ENCODE measurements at regions not wholly inside any gene's neighbourhood (a gene's known extent, or its start where the extent isn't known, plus 50 kb on each side); places are given as distances from the start of the nearest gene placed in this dataset.

DNA sequence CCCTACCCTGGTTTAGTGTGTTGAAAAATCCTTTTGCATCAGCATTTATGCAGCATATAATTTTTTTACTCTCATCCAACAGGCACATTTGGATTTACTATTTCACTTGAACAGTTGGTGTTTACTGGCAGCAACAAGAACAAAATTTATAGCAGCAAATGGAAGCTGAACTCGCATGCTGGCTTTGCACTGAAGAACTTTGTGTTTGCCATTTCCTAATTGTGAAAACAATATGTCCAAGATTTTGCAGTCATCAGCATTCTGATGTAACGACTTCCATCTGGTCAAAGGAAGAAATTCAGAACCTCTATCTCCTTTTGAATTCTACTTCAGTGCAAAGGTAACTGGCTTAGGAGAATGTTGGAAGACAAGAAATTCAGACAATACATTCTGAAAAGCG is 131.0 kb downstream of the DLEU7 start:
- no peak for DNase-seq

DNA sequence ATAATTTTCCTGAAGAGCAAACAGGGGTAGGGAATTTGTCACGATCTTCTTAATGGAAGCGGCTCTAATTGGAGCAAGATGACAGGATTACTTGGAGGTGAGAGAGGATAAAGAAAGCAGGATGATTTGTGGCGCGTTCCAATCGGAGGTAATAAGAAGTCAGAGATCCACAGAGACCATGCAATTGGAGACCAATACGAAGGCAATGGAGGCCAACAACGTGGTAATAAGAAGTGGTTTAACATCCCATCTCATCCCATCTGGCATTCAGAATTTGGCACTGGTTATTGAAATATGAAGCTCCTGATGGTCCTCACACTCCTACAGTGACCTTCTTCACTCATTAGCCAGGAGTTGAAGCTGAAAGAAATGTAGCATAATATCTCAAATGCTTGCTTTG is 130.6 kb downstream of the DLEU7 start:
- DNase-seq = no peak

DNA sequence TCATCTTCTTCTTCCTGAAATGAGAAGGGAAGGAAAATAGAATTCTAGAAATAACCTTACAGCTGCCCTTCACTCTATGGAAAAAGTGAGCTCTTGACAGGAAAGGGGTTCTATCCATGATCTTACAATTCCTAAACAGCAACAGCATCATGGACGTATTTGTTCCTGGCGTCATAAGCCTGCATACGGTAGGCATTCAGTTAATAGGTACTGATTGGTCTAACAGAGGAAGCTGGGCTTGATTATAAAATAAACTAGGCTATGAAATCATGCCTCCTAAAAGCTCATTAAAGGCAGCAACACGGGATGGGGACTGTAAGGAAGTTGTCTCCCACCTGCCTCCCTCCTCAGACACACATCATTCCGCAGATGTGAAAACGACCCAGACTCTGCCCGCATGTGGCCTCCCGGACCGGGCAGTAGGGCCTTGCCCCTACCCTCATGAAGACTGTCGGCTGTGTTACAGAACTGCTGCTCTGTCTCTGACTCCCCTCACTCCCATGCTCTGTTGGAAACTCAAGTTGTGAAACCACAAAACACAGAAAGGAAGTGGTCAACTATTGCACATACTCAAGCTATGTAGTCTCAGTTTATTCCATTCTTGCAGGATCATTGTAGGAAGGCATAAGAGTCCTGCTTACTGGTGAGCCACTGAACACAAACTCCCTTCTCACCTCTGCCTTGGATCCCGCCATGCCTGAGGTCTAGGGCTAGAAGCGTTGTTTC is 129.8 kb downstream of the DLEU7 start:
- DNase-seq = no peak

GRCh38 chr13:50714891-50715290 is 128.6 kb downstream of the DLEU7 start:
- no peak for DNase-seq

DNA sequence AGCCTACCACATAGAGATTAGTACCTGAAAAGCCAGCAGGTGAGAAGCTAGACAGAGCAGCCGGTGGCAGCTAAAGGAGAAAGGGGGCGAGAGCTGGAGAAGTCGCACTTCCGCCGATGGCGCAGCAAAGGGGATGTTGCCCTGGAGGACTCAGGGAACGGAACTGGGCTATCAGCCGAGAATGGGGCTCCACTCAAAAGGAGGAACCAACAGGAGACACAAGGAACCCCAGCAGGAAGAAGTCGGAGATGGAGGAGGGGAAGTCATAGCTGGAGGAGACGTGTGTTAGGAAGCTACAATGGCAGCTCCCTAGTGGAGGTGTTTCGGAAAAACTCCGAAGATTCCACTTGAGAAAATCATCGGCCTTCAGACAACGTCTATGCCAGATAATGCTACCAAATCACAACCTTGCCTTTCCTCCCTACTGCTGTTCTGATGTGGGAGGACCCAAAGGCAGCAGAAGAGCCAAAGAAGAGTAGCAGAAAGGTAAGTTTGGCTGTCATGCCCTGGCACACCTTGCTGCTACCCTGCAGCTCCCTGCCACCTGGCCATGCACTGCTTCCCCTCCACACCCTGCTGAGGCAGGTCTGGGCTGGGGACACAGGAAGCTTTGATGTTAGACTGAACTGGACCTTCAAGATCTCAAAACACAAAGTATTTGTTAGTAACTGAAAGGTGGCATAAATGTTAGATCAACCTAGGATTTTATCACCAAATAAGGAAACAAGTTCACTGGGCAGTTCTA is 127.9 kb downstream of the DLEU7 start:
- no peak for DNase-seq

DNA sequence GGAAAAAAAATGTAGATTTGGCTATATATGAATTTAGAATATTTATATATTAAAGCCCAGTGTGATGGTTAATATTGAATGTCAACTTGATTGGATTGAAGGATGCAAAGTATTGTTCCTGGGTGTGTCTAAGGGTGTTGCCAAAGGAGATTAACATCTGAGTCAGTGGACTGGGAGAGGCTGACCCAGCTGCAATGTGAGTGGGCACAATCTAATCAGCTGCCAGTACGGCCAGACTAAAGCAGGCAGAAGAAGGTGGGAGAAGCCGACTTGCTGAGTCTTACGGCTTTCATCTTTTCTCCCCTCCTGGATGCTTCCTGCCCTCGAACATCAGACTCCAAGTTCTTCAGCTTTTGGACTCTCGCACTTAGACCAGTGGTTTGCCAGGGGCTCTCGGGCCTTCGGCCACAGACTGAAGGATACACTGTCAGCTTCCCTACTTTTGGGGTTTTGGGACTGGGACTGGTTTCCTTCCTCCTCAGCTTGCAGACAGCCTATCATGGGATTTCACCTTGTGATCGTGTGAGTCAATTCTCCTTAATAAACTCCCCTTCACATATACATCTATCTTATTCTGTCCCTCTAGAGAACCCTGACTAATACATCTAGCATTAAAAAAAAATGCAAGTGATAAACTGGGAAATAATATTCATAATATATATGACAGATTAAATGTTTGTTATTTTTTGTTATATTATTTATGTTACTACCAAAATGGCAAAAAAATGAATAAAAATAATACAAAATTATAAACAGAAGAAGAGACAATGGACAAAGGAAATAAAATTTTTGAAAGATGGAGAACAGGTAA is 122.4 kb downstream of the DLEU7 start:
- no peak for DNase-seq

GRCh38 chr13:50721672-50721992 is 121.9 kb downstream of the DLEU7 start:
- no peak for DNase-seq

GRCh38 chr13:50722440-50723125 is 120.9 kb downstream of the DLEU7 start:
- DNase-seq = no peak

GRCh38 chr13:50724438-50724837 is 119.1 kb downstream of the DLEU7 start:
- no peak for DNase-seq

DNA sequence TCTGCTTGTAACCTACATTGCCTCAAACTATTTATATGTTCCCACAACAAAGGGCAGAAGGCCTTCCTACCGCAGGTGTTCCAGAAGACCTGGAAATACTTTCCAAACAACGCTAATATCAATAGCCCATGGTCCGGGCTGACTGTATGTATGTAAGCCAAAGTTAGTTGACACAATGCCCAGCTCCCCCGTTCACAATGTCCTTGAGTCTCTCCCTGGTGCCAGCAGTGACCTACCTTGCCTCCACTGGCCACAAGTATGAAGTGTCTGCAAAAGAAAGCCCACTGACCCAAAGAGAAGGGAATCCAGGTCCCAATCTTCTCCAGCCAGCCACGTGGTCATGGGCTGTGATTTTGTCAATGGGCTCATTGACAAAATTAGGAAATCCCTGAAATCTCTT is 118.6 kb downstream of the DLEU7 start:
- no peak for DNase-seq

DNA sequence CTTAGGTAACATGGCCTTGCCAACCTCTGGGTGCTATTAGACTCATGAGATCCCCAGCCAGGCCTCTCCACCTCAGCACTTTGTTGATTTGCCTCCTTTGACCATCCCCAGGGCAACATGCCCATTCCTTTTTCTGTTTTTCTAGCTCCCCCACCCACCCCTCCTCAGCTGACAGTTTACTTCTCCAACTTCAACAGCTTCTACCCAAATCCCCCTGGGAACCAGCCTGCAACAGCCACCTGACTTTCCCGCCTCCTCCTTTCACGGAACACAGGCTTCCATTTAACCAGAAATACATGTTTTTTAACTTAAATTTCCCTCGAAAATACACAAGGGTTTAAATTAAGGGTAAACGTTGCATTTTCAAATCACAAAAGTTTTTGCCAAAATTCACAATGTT is 117.3 kb downstream of the DLEU7 start:
- no peak for DNase-seq

- DNase-seq = no peak
These were observed 114.3 kb downstream of the DLEU7 start for GRCh38 chr13:50729177-50729576.

DNA sequence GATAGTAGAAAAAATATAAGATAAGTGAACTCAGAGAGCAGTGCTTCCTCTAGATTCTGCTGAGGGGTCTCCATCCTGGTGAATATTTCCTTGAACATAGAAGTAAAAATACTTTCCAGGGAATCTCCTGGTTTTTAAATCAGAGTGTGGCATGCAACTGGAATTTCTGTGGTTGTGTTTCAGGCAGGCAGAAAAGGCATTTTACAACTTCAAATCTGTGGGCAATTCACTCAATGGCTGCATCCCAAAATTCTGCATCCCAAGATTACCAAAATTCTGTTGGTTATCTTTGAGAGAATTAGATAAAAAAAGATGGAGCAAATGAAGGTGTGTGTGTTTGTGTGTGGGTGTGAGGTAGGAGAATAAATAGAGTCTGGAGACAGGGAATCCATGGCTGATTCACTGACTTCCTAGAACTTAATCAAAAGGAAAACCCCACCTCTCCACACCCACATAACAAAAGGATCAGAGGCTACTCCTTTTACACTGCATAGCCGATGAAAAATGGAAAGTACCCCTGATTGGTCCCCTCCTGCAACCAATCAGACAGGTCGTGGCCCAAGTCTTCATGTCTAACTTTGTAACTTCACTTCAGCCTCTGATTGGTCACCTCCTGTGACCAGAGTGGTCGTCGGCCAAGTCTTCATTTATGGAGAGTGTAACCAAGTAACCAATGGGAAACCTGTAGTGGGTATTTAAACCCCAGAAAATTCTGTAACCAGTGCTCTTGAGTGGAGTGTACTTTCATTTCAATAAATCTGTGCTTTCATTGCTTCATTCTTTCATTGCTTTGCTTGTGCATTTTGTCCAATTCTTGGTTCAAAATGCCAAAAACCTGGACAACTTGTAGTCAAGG is 112.8 kb downstream of the DLEU7 start:
- DNase-seq = no peak

- DNase-seq = no peak
These were observed 112.1 kb downstream of the DLEU7 start for GRCh38 chr13:50731400-50731799.

DNA sequence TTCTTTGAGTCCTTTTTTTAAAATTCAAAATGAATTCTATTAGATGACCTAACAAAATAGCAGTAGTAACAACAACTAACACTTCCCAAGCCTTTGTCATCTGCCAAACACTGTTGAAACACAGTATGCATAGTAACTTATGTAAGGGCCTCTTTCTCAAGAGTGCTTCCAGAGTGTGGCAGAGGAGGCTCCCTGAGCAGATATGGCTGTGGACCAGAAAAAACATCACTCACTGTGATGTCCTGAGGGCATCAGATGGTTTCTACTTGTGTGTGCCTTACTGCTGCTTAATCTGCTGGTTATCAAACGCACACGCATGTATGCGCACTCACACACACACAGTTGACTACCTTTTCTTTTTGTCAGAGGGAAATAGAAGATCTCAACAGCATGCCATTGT is 110.8 kb downstream of the DLEU7 start:
- no peak for DNase-seq

DNA sequence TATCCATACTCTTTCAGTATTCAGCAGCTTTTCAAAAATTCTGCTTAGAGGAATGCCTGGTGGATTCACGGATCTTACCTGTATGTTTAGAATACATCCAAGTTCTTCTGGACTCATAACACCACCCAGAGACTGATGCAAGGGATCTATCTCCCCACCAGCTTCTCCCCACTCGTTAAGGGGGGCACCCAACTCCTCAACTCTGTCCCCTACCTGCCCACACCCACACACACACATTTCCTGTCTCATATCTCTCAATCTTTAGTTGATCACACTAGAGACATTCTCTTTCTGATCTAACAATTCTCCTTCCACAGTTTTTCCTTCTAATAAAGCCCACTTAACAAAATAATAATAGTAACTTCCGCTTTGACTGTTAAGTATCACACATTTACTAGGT is 110.1 kb downstream of the DLEU7 start:
- no peak for DNase-seq

DNA sequence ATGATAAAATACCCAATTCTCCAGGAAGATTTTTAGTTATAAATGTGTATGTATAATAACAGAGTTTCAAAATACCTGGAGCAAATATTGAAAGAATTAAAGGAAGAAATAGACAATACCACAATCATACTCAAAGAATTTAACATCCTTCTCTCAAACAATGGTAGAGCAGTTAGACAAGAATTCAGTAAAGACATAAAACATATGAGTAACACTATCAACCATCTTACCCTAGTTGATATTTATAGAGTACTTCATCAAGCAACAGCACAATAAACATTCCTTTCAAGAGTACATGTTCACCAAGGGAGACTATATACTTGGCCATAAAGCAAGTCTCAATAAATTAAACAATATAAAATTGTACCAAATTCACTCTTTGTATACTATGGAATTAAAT is 108.4 kb downstream of the DLEU7 start:
- DNase-seq = no peak

- DNase-seq = no peak
These were observed 103.3 kb downstream of the DLEU7 start for GRCh38 chr13:50740052-50740741.

GRCh38 chr13:50742353-50742752 is 101.1 kb downstream of the DLEU7 start:
- DNase-seq = no peak

DNA sequence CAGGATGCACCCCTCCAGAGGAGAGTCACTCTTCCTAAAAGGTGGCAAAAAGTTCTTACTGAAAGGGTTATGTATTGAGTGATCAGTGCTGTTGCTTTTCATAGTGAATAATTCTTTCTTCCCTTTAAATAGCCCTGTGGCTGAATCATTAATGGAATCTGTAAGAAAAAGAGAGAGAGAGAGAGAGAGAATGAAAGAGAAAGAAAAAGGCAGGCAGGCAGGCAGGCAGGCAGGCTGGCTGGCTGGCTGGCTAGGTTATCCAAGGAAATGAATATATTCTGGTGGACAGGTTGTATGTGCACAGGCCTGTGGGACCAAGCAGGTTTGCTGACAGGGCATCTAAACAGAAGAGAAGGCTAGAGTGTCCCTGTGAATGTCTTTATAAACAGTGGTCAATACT is 100.5 kb downstream of the DLEU7 start:
- DNase-seq = no peak

DNA sequence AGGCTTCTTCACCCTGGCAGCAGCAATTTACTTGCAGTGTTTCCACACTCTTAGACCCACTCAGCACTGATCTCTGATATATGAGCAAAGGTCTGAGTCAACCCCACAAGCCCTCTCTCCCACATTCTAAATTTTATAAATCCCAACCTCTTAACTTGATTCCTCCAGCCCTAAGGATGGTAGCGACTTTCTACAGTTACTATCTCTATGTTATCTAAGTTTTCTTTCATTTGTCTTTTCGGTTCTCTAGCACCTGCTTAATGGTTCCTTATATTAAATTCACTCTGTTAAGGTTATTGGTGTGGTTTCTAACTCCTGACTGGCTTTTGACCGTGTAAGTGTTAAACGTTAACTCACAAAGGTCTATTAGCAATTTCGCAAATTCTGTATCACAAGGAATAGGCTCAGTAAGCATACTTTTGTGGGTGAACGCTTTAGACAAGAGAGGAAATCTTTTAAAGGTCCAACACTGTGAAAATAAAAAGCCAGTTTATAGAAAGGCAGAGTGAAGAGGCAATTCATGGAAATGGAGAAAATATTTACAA is 99.3 kb downstream of the DLEU7 start:
- no peak for DNase-seq
